Endodermal cell (in vitro differentiated cells): ENCODE measurements at regions not wholly inside any gene's neighbourhood (a gene's known extent, or its start where the extent isn't known, plus 50 kb on each side); places are given as distances from the start of the nearest gene placed in this dataset.

Experiments used
- DNase-seq: peaks from one replicate; pipeline ENCODE4 v3.0.0-alpha.2; 2017
- H3K27ac ChIP-seq: 2 replicates; pipeline ENCODE4 v1.5.1; 2013; ENCODE audit warnings: mild to moderate bottlenecking, low read depth, low read length, moderate library complexity
- H3K27me3 ChIP-seq: 2 replicates; pipeline ENCODE4 v1.6.1; 2013; ENCODE audit warnings: mild to moderate bottlenecking, low read length, moderate library complexity; ENCODE audit not compliant: insufficient read depth, control insufficient read depth, poor library complexity, severe bottlenecking
- H3K36me3 ChIP-seq: 2 replicates; pipeline ENCODE4 v1.7.0; 2013; ENCODE audit warnings: mild to moderate bottlenecking, low read length, moderate library complexity; ENCODE audit not compliant: control insufficient read depth, insufficient read depth
- H3K4me1 ChIP-seq: one replicate; pipeline ENCODE4 v1.7.0; 2013; ENCODE audit warnings: low read length; ENCODE audit not compliant: control insufficient read depth, insufficient read depth
- H3K4me3 ChIP-seq: 2 replicates; pipeline ENCODE4 v1.5.1; 2013; ENCODE audit warnings: mild to moderate bottlenecking, low read length, moderate library complexity
- H3K9ac ChIP-seq: 2 replicates; pipeline ENCODE4 v1.6.1; 2013; ENCODE audit warnings: mild to moderate bottlenecking, low read length, moderate library complexity; ENCODE audit not compliant: poor library complexity, severe bottlenecking; ENCODE audit errors: extremely low read depth
- H3K9me3 ChIP-seq: 2 replicates; pipeline ENCODE4 v1.6.1; 2013; ENCODE audit warnings: mild to moderate bottlenecking, low read length, moderate library complexity; ENCODE audit not compliant: control insufficient read depth
- H3K27ac Mint-ChIP-seq: 2 replicates; pipeline ENCODE4 v1.8.0; 2020; ENCODE audit warnings: mixed read lengths
- H3K27me3 Mint-ChIP-seq: 2 replicates; pipeline ENCODE4 v1.8.0; 2021; ENCODE audit warnings: mild to moderate bottlenecking, mixed read lengths; ENCODE audit not compliant: insufficient read depth
- H3K36me3 Mint-ChIP-seq: 2 replicates; pipeline ENCODE4 v1.8.0; 2020; ENCODE audit warnings: low read depth, mixed read lengths
- H3K4me1 Mint-ChIP-seq: 2 replicates; pipeline ENCODE4 v1.8.0; 2020; ENCODE audit warnings: mixed read lengths
- H3K4me3 Mint-ChIP-seq: 2 replicates; pipeline ENCODE4 v1.8.0; 2020; ENCODE audit warnings: mild to moderate bottlenecking, moderate library complexity, mixed read lengths
- H3K9me3 Mint-ChIP-seq: 2 replicates; pipeline ENCODE4 v1.8.0; 2020; ENCODE audit warnings: mild to moderate bottlenecking, mixed read lengths
- CTCF ChIP-seq: fragments of 200-600 bp; sonication (generic); conservative IDR thresholded peaks from 2 replicates; pipeline ENCODE4 v1.5.0; 2021; ENCODE audit warnings: antibody characterized with exemption, mild to moderate bottlenecking
- WGBS, 2 experiments: methylation state at CpG; one replicate each; pipeline versions ENCODE4 v1.1.5 to v1.1.7; 2013; ENCODE audit warnings: missing lambda C conversion rate in 2 of 2, mixed read lengths in 1 of 2; ENCODE audit not compliant: insufficient coverage in 1 of 2, insufficient read length in 1 of 2; 5-methylcytosine and 5-hydroxymethylcytosine counted together

GRCh38 chr3:70712449-70713082 is 400.1 kb upstream of the MDFIC2 start:
- Mint-ChIP-seq H3K4me3 (no peak overlapping the region), H3K27me3 (no peaks in the 10 kb centered on the region), H3K27ac (no peak overlapping the region), H3K36me3 (peaks cover 7% of the 10 kb centered on the region), H3K9me3 (peaks cover 29% of the 10 kb centered on the region), H3K4me1 (no peaks in the 10 kb centered on the region)
- no peak overlapping the region for H3K27ac ChIP-seq
- no peak for DNase-seq
- no peak overlapping the region for H3K4me3 ChIP-seq
- no peaks in the 10 kb centered on the region for H3K36me3 ChIP-seq
- no peak for TF ChIP-seq CTCF
- H3K9ac ChIP-seq: no peak overlapping the region
- 86% methylated on average over 1 of the region's 1 CpG; no CpG with 5 or more reads in 1 of the 2 experiments for WGBS, 2 experiments
- no peaks in the 10 kb centered on the region for H3K27me3 ChIP-seq
- peaks cover 26% of the 10 kb centered on the region for H3K9me3 ChIP-seq
- no peaks in the 10 kb centered on the region for H3K4me1 ChIP-seq

GRCh38 chr3:70703305-70704102 is 391.1 kb upstream of the MDFIC2 start:
- Histone ChIP-seq H3K4me3 (no peak overlapping the region), H3K36me3 (no peaks in the 10 kb centered on the region), H3K27ac (no peak overlapping the region), H3K27me3 (no peaks in the 10 kb centered on the region), H3K9ac (no peak overlapping the region), H3K4me1 (no peaks in the 10 kb centered on the region), H3K9me3 (no peaks in the 10 kb centered on the region)
- no peaks in the 10 kb centered on the region for H3K9me3 Mint-ChIP-seq
- peaks cover 13% of the 10 kb centered on the region for H3K4me1 Mint-ChIP-seq
- H3K27me3 Mint-ChIP-seq: no peaks in the 10 kb centered on the region
- WGBS, 2 experiments: 80 to 84% methylated on average over 11 to 16 of the region's 16 CpGs
- H3K36me3 Mint-ChIP-seq: no peaks in the 10 kb centered on the region
- DNase-seq: no peak
- H3K4me3 Mint-ChIP-seq: no peak overlapping the region
- no peak for TF ChIP-seq CTCF
- H3K27ac Mint-ChIP-seq: no peak overlapping the region

- no peaks in the 10 kb centered on the region for H3K9me3 Mint-ChIP-seq
- no peaks in the 10 kb centered on the region for H3K9me3 ChIP-seq
- no peaks in the 10 kb centered on the region for H3K36me3 Mint-ChIP-seq
- no peaks in the 10 kb centered on the region for H3K27me3 Mint-ChIP-seq
- H3K4me1 Mint-ChIP-seq: peaks cover 13% of the 10 kb centered on the region
- no peak overlapping the region for H3K4me3 Mint-ChIP-seq
- no peak overlapping the region for H3K27ac Mint-ChIP-seq
- WGBS, 2 experiments: 87 to 88% methylated on average over 2 of the region's 2 CpGs
- TF ChIP-seq CTCF: no peak
- no peak overlapping the region for H3K27ac ChIP-seq
- H3K9ac ChIP-seq: no peak overlapping the region
- H3K27me3 ChIP-seq: no peaks in the 10 kb centered on the region
- no peak for DNase-seq
- H3K4me1 ChIP-seq: no peaks in the 10 kb centered on the region
- no peaks in the 10 kb centered on the region for H3K36me3 ChIP-seq
- no peak overlapping the region for H3K4me3 ChIP-seq
Measured at GRCh38 chr3:70702132-70702531, 389.7 kb upstream of the MDFIC2 start.
